Stomach (tissue), 8 donors: ENCODE measurements at regions not wholly inside any gene's neighbourhood (a gene's known extent, or its start where the extent isn't known, plus 50 kb on each side); places are given as distances from the start of the nearest gene placed in this dataset.

ENCODE experiments used
- DNase-seq, 2 donors: peaks; one replicate each; pipeline versions ENCODE4 v3.0.0 to v3.0.0-alpha.2; 2013 to 2019
- H3K27ac ChIP-seq, 5 donors: fragments of 200-600 bp in 4 of 5; sonication (generic) in 4 of 5; one replicate each; pipeline ENCODE4 v1.5.1; 2013 to 2019; ENCODE audit warnings: mild to moderate bottlenecking in 1 of 5, moderate library complexity in 1 of 5
- H3K27me3 ChIP-seq, 3 donors: fragments of 200-600 bp; sonication (generic); one replicate each; pipeline ENCODE4 v1.5.1; 2017 to 2019; ENCODE audit warnings: mixed run types in 1 of 3
- H3K36me3 ChIP-seq, 4 donors: fragments of 200-600 bp; sonication (generic); 1 replicate in 3 of 4; 2 replicates in 1 of 4; pipeline ENCODE4 v1.5.1; 2016 to 2019
- H3K4me1 ChIP-seq, 4 donors: fragments of 200-600 bp; sonication (generic); one replicate each; pipeline ENCODE4 v1.5.1; 2016 to 2019
- H3K4me3 ChIP-seq, 4 donors: fragments of 200-600 bp; sonication (generic) in 3 of 4; one replicate each; pipeline ENCODE4 v1.5.1; 2016 to 2019; ENCODE audit warnings: mild to moderate bottlenecking in 1 of 4
- H3K9me3 ChIP-seq, 4 donors: fragments of 200-600 bp; sonication (generic); one replicate each; pipeline ENCODE4 v1.5.1; 2016 to 2019
- EP300 ChIP-seq: sonication (generic); formaldehyde crosslinking; IDR thresholded peaks from one replicate; pipeline ENCODE4 v1.6.1; 2017; ENCODE audit warnings: antibody characterized with exemption
- POLR2A ChIP-seq, 4 donors: fragments of 450-650 bp; IDR thresholded peaks; one replicate each; pipeline ENCODE4 v1.6.1; 2016; ENCODE audit warnings: antibody characterized with exemption in 4 of 4, control low read depth in 2 of 4, mild to moderate bottlenecking in 1 of 4, moderate library complexity in 1 of 4
- POLR2AphosphoS5 ChIP-seq, 3 donors: sonication (generic); formaldehyde crosslinking; IDR thresholded peaks; one replicate each; pipeline ENCODE4 v1.6.1; 2016; ENCODE audit warnings: antibody characterized with exemption in 3 of 3
- WGBS, 5 donors: extraction: QIAGEN DNeasy Blood & Tissue Kit in 3 of 5; methylation state at CpG; one replicate each; pipeline versions ENCODE4 v1.1.5 to v1.1.7; 2013 to 2018; 5-methylcytosine and 5-hydroxymethylcytosine counted together
- intact Hi-C: fragments of 100-400 bp; cut with DNase I; formaldehyde crosslinking; loops from one replicate; pipeline ENCODE4 v1.15.1; 2023; ENCODE audit warnings: low total_unique reads
- TF ChIP-seq, protein P1 (sequence below), 7 experiments: fragments of 450-650 bp in 4 of 7; fragments of 200-600 bp in 3 of 7; sonication (generic) in 3 of 7; IDR thresholded peaks; one replicate each; pipeline ENCODE4 v1.5.1; 2016 to 2019; ENCODE audit warnings: antibody characterized with exemption in 7 of 7, control low read depth in 2 of 7, mild to moderate bottlenecking in 1 of 7
- donor health status: healthy with polysubstance abuse.
- donor health status: Bipolar disorder and iron deficiency.
- donor health status: healthy.

DNA sequence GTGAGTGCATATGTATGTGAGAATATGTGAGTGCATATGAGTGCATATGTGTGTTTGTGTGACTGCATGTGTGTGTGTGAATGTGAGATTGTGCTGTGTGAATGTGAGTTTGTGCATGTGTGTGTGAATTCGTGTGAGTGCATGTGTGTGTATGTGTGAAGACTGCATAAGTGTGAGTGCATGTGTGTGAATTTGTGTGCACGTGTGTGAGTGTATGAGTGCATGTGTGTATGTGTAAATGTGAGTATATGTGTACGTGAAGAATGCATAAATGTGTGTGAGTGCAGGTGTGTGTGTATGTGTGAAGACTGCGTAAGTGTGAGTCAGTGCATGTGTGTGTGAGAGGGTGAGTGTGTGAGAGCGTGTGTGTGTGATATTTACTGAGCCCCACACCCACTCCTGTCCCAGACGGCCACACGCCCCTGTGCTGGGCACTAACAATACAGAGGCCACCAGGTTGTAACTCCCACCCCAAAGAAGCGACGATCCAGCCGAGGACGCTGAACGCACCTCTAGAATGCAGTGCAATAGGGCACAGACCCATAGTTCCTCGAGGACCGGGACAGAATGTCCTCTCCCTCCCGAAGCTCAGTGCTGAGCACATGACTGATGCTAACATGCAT is 97.8 kb downstream of the C16orf95 start:
- no peak for TF ChIP-seq EP300
- TF ChIP-seq, protein P1, sequence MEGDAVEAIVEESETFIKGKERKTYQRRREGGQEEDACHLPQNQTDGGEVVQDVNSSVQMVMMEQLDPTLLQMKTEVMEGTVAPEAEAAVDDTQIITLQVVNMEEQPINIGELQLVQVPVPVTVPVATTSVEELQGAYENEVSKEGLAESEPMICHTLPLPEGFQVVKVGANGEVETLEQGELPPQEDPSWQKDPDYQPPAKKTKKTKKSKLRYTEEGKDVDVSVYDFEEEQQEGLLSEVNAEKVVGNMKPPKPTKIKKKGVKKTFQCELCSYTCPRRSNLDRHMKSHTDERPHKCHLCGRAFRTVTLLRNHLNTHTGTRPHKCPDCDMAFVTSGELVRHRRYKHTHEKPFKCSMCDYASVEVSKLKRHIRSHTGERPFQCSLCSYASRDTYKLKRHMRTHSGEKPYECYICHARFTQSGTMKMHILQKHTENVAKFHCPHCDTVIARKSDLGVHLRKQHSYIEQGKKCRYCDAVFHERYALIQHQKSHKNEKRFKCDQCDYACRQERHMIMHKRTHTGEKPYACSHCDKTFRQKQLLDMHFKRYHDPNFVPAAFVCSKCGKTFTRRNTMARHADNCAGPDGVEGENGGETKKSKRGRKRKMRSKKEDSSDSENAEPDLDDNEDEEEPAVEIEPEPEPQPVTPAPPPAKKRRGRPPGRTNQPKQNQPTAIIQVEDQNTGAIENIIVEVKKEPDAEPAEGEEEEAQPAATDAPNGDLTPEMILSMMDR (IDR thresholded peaks at IDR 0.05), result no peak
- no peak for TF ChIP-seq POLR2AphosphoS5 (IDR thresholded peaks at IDR 0.05)
- no peak for TF ChIP-seq POLR2A (IDR thresholded peaks at IDR 0.05)

GRCh38 chr16:87221633-87222032 is 95.6 kb downstream of the C16orf95 start:
- Histone ChIP-seq H3K27ac (no peak overlapping the region), H3K27me3 (no peaks in the 10 kb centered on the region), H3K4me3 (no peak overlapping the region), H3K4me1 (no peaks in the 10 kb centered on the region), H3K36me3 (no peaks in the 10 kb centered on the region), H3K9me3 (no peaks in the 10 kb centered on the region)
- TF ChIP-seq POLR2AphosphoS5 (IDR thresholded peaks at IDR 0.05), result no peak
- no peak for DNase-seq
- 63 to 93% (median 82%) methylated on average over 3 of the region's 3 CpGs for WGBS, 5 donors
- intact Hi-C loops, result no loop called here

More for the DNA sequence above, 97.8 kb downstream of the C16orf95 start:
- no peak for DNase-seq
- WGBS, 5 donors, result 83 to 92% (median 91%) methylated on average over 8 to 15 of the region's 15 CpGs
- no peaks in the 10 kb centered on the region for H3K27me3 ChIP-seq
- no peaks in the 10 kb centered on the region for H3K9me3 ChIP-seq
- H3K4me1 ChIP-seq, result no peaks in the 10 kb centered on the region
- intact Hi-C loops, result no loop called here
- no peak overlapping the region for H3K27ac ChIP-seq
- no peaks in the 10 kb centered on the region for H3K36me3 ChIP-seq
- no peak overlapping the region for H3K4me3 ChIP-seq

GRCh38 chr16:87222335-87222734 is 94.9 kb downstream of the C16orf95 start:
- no peaks in the 10 kb centered on the region for H3K9me3 ChIP-seq
- H3K27me3 ChIP-seq, result no peaks in the 10 kb centered on the region
- H3K27ac ChIP-seq, result no peak overlapping the region
- intact Hi-C loops, result no loop called here
- TF ChIP-seq POLR2AphosphoS5 (IDR thresholded peaks at IDR 0.05) (no peak), EP300 (no peak)
- WGBS, 5 donors, result 92 to 100% (median 98%) methylated on average over 1 of the region's 1 CpG
- H3K4me1 ChIP-seq, result no peaks in the 10 kb centered on the region
- no peaks in the 10 kb centered on the region for H3K36me3 ChIP-seq
- no peak overlapping the region for H3K4me3 ChIP-seq
- DNase-seq, result no peak

- no peaks in the 10 kb centered on the region for H3K36me3 ChIP-seq
- no peak overlapping the region for H3K4me3 ChIP-seq
- no peaks in the 10 kb centered on the region for H3K27me3 ChIP-seq
- no peak for TF ChIP-seq POLR2AphosphoS5 (IDR thresholded peaks at IDR 0.05)
- TF ChIP-seq, protein P1 (IDR thresholded peaks at IDR 0.05), result no peak
- TF ChIP-seq EP300, result no peak
- TF ChIP-seq POLR2A (IDR thresholded peaks at IDR 0.05), result no peak
- no peaks in the 10 kb centered on the region for H3K9me3 ChIP-seq
- H3K4me1 ChIP-seq, result no peaks in the 10 kb centered on the region
- 78 to 89% (median 82%) methylated on average over 2 to 3 of the region's 3 CpGs for WGBS, 5 donors
- no peak for DNase-seq
- intact Hi-C loops, result no loop called here
- H3K27ac ChIP-seq, result no peak overlapping the region
These were observed 93.4 kb downstream of the C16orf95 start for GRCh38 chr16:87223656-87224248.

GRCh38 chr16:87226926-87227295 is 90.3 kb downstream of the C16orf95 start:
- DNase-seq, result no peak
- Histone ChIP-seq H3K36me3 (no peaks in the 10 kb centered on the region), H3K4me3 (no peak overlapping the region), H3K27me3 (no peaks in the 10 kb centered on the region), H3K27ac (peak overlapping the region in 4 of 5 donors; percentile 54 to 73 (median 64)), H3K4me1 (no peaks in the 10 kb centered on the region), H3K9me3 (peaks cover 0 to under 1% (median under 1%) of the 10 kb centered on the region in 4 donors)
- TF ChIP-seq POLR2A (IDR thresholded peaks at IDR 0.05) (no peak), EP300 (no peak), POLR2AphosphoS5 (IDR thresholded peaks at IDR 0.05) (no peak)
- TF ChIP-seq, protein P1 (IDR thresholded peaks at IDR 0.05), result no peak
- intact Hi-C loops, result no loop called here
